K562 (cell line): ENCODE measurements at regions not wholly inside any gene's neighbourhood (a gene's known extent, or its start where the extent isn't known, plus 50 kb on each side); places are given as distances from the start of the nearest gene placed in this dataset.

Source experiments
- ATAC-seq: fragments of 200-7000 bp; cut with Tn5 transposase; 3 replicates; pipeline ENCODE4 v1.9.1; 2020; ENCODE audit warnings: moderate library complexity
- BruUV-seq: library from RNA; stranded (reverse); fragments of 400-500 nt; replicated peaks from 2 replicates; lab custom pipeline; 2021; lab: Mats Ljungman, UMichigan
- CTCF ChIA-PET: fragments of 300-600 bp; formaldehyde crosslinking; extraction: SDS; loops from one replicate; lab custom pipeline; 2021; ENCODE audit warnings: low intra/inter-chr PET ratio; lab: Yijun Ruan, JAX
- POLR2A ChIA-PET: fragments of 300-600, 350-650 bp; sonication (Branson Sonifier 250); formaldehyde crosslinking; extraction: SDS; loops from one replicate; lab custom pipeline; 2021; ENCODE audit warnings: antibody characterized with exemption, inconsistent platforms; lab: Yijun Ruan, JAX
- DNase-seq, 4 experiments: peaks; one replicate each; pipeline versions ENCODE4 v3.0.0 to v3.0.0-alpha.2; 2011 to 2018; ENCODE audit warnings: low spot score in 3 of 4, mixed read lengths in 3 of 4; ENCODE audit errors: extremely low read depth in 1 of 4
- FAIRE-seq: peaks from 2 replicates; lab custom pipeline; 2011; peaks lifted over from hg19 to GRCh38; lab: Jason Lieb, UNC
- H2AFZ ChIP-seq: 2 replicates; pipeline ENCODE4 v1.6.0; 2011; ENCODE audit warnings: low read depth, low read length, control low read depth, inconsistent platforms
- H3K27ac ChIP-seq: fragments of 200-600 bp; 3 replicates; pipeline ENCODE4 v1.8.0; 2011; ENCODE audit warnings: low read depth, mild to moderate bottlenecking, control low read depth, inconsistent platforms, low read length, moderate library complexity, mixed read lengths; ENCODE audit errors: extremely low read depth
- H3K27me3 ChIP-seq, 2 experiments: fragments of 300-600 bp in 1 of 2; 2 replicates in 1 of 2; 3 replicates in 1 of 2; pipeline versions ENCODE4 v1.6.0 to v1.8.0; 2011; ENCODE audit warnings: inconsistent platforms in 2 of 2, low read length in 2 of 2, mild to moderate bottlenecking in 1 of 2, mixed read lengths in 1 of 2, moderate library complexity in 1 of 2; ENCODE audit not compliant: control insufficient read depth in 2 of 2, insufficient read depth in 2 of 2
- H3K36me3 ChIP-seq: fragments of 300-600 bp; 3 replicates; pipeline ENCODE4 v1.8.0; 2011; ENCODE audit warnings: mild to moderate bottlenecking, low read length, inconsistent platforms; ENCODE audit not compliant: control insufficient read depth, insufficient read depth
- H3K4me1 ChIP-seq, 2 experiments: fragments of 200-600 bp in 1 of 2; replicated peaks in 1 of 2; 2 replicates in 1 of 2; 3 replicates in 1 of 2; pipeline versions ENCODE4 v1.5.1 to v1.8.0; 2011; ENCODE audit warnings: inconsistent platforms in 2 of 2, low read length in 2 of 2, mild to moderate bottlenecking in 1 of 2, mixed read lengths in 1 of 2, moderate library complexity in 1 of 2; ENCODE audit not compliant: control insufficient read depth in 2 of 2, insufficient read depth in 2 of 2
- H3K4me2 ChIP-seq: 2 replicates; pipeline ENCODE4 v1.6.1; 2011; ENCODE audit warnings: low read length, control low read depth, inconsistent platforms, mixed read lengths; ENCODE audit not compliant: insufficient read depth
- H3K4me3 ChIP-seq: fragments of 200-600 bp; sonication (generic), shearing (Covaris generic); 2 replicates; pipeline ENCODE4 v1.5.1; 2016; ENCODE audit warnings: control low read depth, inconsistent platforms
- H3K79me2 ChIP-seq: fragments of 200-600 bp; 3 replicates; pipeline ENCODE4 v1.8.0; 2011; ENCODE audit warnings: low read length, inconsistent platforms; ENCODE audit not compliant: control insufficient read depth, insufficient read depth
- H3K9ac ChIP-seq, 2 experiments: 2 replicates each; pipeline versions ENCODE4 v1.6.0 to v1.6.1; 2011; ENCODE audit warnings: low read depth in 2 of 2, low read length in 2 of 2, control low read depth in 1 of 2, inconsistent platforms in 1 of 2, mild to moderate bottlenecking in 1 of 2, mixed read lengths in 1 of 2; ENCODE audit not compliant: insufficient read depth in 1 of 2
- H3K9me1 ChIP-seq: one replicate; pipeline ENCODE4 v1.6.0; 2011; ENCODE audit warnings: inconsistent platforms, mild to moderate bottlenecking, low read length, moderate library complexity; ENCODE audit not compliant: control insufficient read depth, insufficient read depth
- H3K9me3 ChIP-seq: replicated peaks from 2 replicates; pipeline ENCODE4 v1.5.1; 2011; ENCODE audit warnings: low read depth, low read length, inconsistent platforms; ENCODE audit not compliant: control insufficient read depth, insufficient read depth
- H4K20me1 ChIP-seq: replicated peaks from 2 replicates; pipeline ENCODE4 v1.6.1; 2011; ENCODE audit warnings: low read length, inconsistent platforms, mixed read lengths; ENCODE audit not compliant: control insufficient read depth, insufficient read depth
- MEF2A ChIP-seq: IDR thresholded peaks from 2 replicates; pipeline ENCODE4 v1.6.1; 2011; ENCODE audit warnings: low read depth, mild to moderate bottlenecking, low read length, moderate library complexity; ENCODE audit not compliant: control insufficient read depth
- PYGO2 ChIP-seq: fragments of 450-650 bp; IDR thresholded peaks from 2 replicates; pipeline ENCODE4 v1.6.1; 2016; ENCODE audit warnings: mild to moderate bottlenecking, missing genetic modification characterization, moderate library complexity, missing compliant biosample characterization
- RBM17 ChIP-seq: fragments of 200-400 bp; formaldehyde crosslinking; IDR thresholded peaks from 2 replicates; pipeline ENCODE4 v1.6.1; 2017; ENCODE audit warnings: low read depth, mild to moderate bottlenecking, low read length, borderline replicate concordance
- SOX6 ChIP-seq: fragments of 450-650 bp; IDR thresholded peaks from 2 replicates; pipeline ENCODE4 v1.6.1; 2014; ENCODE audit warnings: mild to moderate bottlenecking
- ZNF133 ChIP-seq: fragments of 250-450 bp; sonication (Bioruptor Pico); IDR thresholded peaks from 2 replicates; pipeline ENCODE4 v1.4.0; 2020; ENCODE audit warnings: mild to moderate bottlenecking
- ZNF239 ChIP-seq: fragments of 250-450 bp; sonication (Bioruptor Pico); IDR thresholded peaks from 2 replicates; pipeline ENCODE4 v1.4.0; 2020; ENCODE audit warnings: mild to moderate bottlenecking
- ZNF696 ChIP-seq: fragments of 250-450 bp; sonication (Bioruptor Pico); conservative IDR thresholded peaks from 2 replicates; pipeline ENCODE4 v1.4.0; 2020; ENCODE audit warnings: mild to moderate bottlenecking, moderate library complexity
- WGBS: fragments of 100-300 bp; shearing (Covaris generic); methylation state at CpG from one replicate; pipeline ENCODE4 v1.1.6; 2016; ENCODE audit warnings: low coverage, mixed read lengths; ENCODE audit not compliant: insufficient coverage; ENCODE audit errors: missing lambda C conversion rate; 5-methylcytosine and 5-hydroxymethylcytosine counted together
- in situ Hi-C: fragments of 300-500 bp; cut with MboI; formaldehyde crosslinking; loops from 4 replicates; pipeline ENCODE4 v1.15.0; 2018; ENCODE audit warnings: inconsistent platforms, mixed read lengths
- intact Hi-C: fragments of 100-400 bp; cut with micrococcal nuclease; formaldehyde crosslinking; loops from 2 replicates; pipeline ENCODE4 v1.14.2; 2022
- TF ChIP-seq, protein P1 (sequence below): fragments of 200-800 bp; sonication (Bioruptor generic); IDR thresholded peaks from 2 replicates; pipeline ENCODE4 v1.6.1; 2016; ENCODE audit warnings: missing genetic modification characterization, missing compliant biosample characterization

DNA sequence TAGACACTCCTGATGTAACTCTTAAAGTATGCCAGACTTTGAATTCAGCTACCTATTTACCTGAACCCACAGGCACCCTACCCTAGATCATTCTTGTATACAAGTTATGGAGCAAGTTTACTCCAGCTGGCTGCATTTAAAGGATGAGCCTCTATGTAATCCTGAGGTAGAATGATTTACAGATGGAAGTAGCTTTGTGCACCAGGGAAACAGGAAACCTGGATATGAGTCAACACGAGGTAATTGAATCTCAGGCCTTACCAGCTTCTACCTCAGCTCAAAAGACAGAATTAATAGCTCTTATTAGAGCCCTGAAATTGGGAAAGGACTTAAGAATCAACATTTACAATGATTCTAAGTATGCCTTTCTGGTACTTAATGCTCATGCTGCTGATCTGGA is 119.8 kb downstream of the AGTR2 start (continued):
- TF ChIP-seq, protein P1, sequence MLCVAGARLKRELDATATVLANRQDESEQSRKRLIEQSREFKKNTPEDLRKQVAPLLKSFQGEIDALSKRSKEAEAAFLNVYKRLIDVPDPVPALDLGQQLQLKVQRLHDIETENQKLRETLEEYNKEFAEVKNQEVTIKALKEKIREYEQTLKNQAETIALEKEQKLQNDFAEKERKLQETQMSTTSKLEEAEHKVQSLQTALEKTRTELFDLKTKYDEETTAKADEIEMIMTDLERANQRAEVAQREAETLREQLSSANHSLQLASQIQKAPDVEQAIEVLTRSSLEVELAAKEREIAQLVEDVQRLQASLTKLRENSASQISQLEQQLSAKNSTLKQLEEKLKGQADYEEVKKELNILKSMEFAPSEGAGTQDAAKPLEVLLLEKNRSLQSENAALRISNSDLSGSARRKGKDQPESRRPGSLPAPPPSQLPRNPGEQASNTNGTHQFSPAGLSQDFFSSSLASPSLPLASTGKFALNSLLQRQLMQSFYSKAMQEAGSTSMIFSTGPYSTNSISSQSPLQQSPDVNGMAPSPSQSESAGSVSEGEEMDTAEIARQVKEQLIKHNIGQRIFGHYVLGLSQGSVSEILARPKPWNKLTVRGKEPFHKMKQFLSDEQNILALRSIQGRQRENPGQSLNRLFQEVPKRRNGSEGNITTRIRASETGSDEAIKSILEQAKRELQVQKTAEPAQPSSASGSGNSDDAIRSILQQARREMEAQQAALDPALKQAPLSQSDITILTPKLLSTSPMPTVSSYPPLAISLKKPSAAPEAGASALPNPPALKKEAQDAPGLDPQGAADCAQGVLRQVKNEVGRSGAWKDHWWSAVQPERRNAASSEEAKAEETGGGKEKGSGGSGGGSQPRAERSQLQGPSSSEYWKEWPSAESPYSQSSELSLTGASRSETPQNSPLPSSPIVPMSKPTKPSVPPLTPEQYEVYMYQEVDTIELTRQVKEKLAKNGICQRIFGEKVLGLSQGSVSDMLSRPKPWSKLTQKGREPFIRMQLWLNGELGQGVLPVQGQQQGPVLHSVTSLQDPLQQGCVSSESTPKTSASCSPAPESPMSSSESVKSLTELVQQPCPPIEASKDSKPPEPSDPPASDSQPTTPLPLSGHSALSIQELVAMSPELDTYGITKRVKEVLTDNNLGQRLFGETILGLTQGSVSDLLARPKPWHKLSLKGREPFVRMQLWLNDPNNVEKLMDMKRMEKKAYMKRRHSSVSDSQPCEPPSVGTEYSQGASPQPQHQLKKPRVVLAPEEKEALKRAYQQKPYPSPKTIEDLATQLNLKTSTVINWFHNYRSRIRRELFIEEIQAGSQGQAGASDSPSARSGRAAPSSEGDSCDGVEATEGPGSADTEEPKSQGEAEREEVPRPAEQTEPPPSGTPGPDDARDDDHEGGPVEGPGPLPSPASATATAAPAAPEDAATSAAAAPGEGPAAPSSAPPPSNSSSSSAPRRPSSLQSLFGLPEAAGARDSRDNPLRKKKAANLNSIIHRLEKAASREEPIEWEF: no peak
- no peak for TF ChIP-seq ZNF239 (CRISPR knock-in tag)
- no peak for TF ChIP-seq SOX6
- no peak for TF ChIP-seq MEF2A
- TF ChIP-seq RBM17: no peak
- TF ChIP-seq ZNF133 (CRISPR knock-in tag): no peak

DNA sequence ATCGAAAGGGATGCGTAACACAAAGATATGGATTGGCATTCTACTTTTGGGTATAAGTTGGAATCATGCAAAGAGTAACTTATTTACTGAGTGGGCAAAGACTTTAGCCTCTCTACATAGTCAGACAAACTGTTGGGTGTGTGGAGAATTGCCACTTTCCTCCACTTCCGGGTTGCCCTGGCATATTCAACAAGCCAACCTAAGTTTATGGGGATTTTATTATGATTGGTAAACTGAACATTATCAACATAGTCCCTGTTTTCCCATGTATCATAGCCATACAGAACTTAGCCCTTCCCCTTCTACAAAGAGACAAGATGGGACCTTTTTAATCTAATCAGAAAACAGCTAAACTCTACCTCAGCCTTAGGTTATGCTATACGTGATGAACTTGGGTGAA is 121.6 kb downstream of the AGTR2 start:
- DNase-seq (no peak), FAIRE-seq (no peak), ATAC-seq (no peak)
- no peak overlapping the region for H3K27ac ChIP-seq
- H3K4me1 ChIP-seq: no peaks in the 10 kb centered on the region
- no peaks in the 10 kb centered on the region for H3K36me3 ChIP-seq
- H3K9me1 ChIP-seq: no peaks in the 10 kb centered on the region
- no TSS peak for BruUV-seq
- ChIA-PET CTCF (no interaction called here), POLR2A (no interaction called here)
- H3K4me2 ChIP-seq: no peak overlapping the region
- in situ Hi-C loops: no loop called here
- TF ChIP-seq PYGO2 (tag) (no peak), ZNF696 (CRISPR knock-in tag) (no peak)
- no peak overlapping the region for H3K4me3 ChIP-seq
- no peak overlapping the region for H3K9ac ChIP-seq
- no peak overlapping the region for H2AFZ ChIP-seq
- WGBS: 15% methylated on average over 4 of the region's 4 CpGs
- intact Hi-C loops: no loop called here
- H3K79me2 ChIP-seq: no peaks in the 10 kb centered on the region
- H4K20me1 ChIP-seq: no peaks in the 10 kb centered on the region
- no peaks in the 10 kb centered on the region for H3K27me3 ChIP-seq
- no peaks in the 10 kb centered on the region for H3K9me3 ChIP-seq
